Vagina (tissue), 2 donors: ENCODE measurements at regions not wholly inside any gene's neighbourhood (a gene's known extent, or its start where the extent isn't known, plus 50 kb on each side); places are given as distances from the start of the nearest gene placed in this dataset.
A peak's percentile ranks its signal among the peaks of the same experiment; 100 is the strongest.

Experiments used
- DNase-seq, 2 donors: peaks; one replicate each; pipeline ENCODE4 v3.0.0-alpha.2; 2017; ENCODE audit errors: extremely low spot score in 2 of 2
- H3K27ac ChIP-seq: fragments of 200-600 bp; sonication (generic); one replicate; pipeline ENCODE4 v1.5.1; 2019
- H3K27me3 ChIP-seq: fragments of 200-600 bp; sonication (generic); one replicate; pipeline ENCODE4 v1.5.1; 2019
- H3K36me3 ChIP-seq, 2 donors: fragments of 200-600 bp; sonication (generic); one replicate each; pipeline ENCODE4 v1.5.1; 2017 to 2019
- H3K4me1 ChIP-seq: fragments of 200-600 bp; sonication (generic); one replicate; pipeline ENCODE4 v1.5.1; 2019
- H3K4me3 ChIP-seq, 2 donors: fragments of 200-600 bp; sonication (generic); 1 replicate in 1 of 2; 2 replicates in 1 of 2; pipeline ENCODE4 v1.5.1; 2016 to 2019
- H3K9me3 ChIP-seq: fragments of 200-600 bp; sonication (generic); one replicate; pipeline ENCODE4 v1.5.1; 2019
- POLR2A ChIP-seq, 2 donors: fragments of 450-650 bp; IDR thresholded peaks; one replicate each; pipeline ENCODE4 v1.6.1; 2017; ENCODE audit warnings: antibody characterized with exemption in 2 of 2, mild to moderate bottlenecking in 2 of 2, moderate library complexity in 2 of 2
- POLR2AphosphoS5 ChIP-seq, 2 donors: sonication (generic); formaldehyde crosslinking; IDR thresholded peaks; one replicate each; pipeline ENCODE4 v1.9.0; 2017; ENCODE audit warnings: antibody characterized with exemption in 2 of 2, mild to moderate bottlenecking in 2 of 2, low read depth in 1 of 2; ENCODE audit not compliant: insufficient read depth in 1 of 2
- intact Hi-C: fragments of 100-400 bp; cut with DNase I; formaldehyde crosslinking; loops from one replicate; pipeline ENCODE4 v1.15.1; 2023
- TF ChIP-seq, protein P1 (sequence below), 3 experiments: fragments of 450-650 bp in 2 of 3; fragments of 200-600 bp in 1 of 3; sonication (generic) in 1 of 3; IDR thresholded peaks; one replicate each; pipeline ENCODE4 v1.5.1; 2017 to 2019; ENCODE audit warnings: antibody characterized with exemption in 3 of 3, mild to moderate bottlenecking in 2 of 3, moderate library complexity in 2 of 3

DNA sequence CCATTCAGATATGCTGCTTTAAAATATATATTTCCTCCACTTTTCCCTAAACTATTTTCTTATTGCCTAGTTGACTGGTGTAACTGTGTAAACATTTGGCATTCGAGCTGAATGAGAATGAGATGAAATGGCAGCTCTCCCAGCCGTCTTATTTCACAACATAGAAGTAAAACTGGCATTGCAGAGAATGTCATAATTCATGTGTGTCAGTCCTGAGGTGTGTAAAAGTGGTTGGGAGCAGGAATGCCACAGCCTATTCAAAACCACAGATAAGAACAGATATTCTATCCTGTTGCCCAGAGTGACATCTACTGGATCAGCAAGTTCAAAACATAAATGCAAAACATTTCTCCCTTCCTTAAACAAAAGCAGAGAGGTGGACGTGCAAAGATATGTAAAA lies 565.5 kb upstream of the CHAC2 start:
- H3K4me3 ChIP-seq = no peak overlapping the region
- intact Hi-C loops = no loop called here
- no peaks in the 10 kb centered on the region for H3K9me3 ChIP-seq
- DNase-seq = no peak
- H3K4me1 ChIP-seq = no peaks in the 10 kb centered on the region
- no peaks in the 10 kb centered on the region for H3K36me3 ChIP-seq
- H3K27me3 ChIP-seq = no peaks in the 10 kb centered on the region
- peak in 1 of 2 donors; percentile 35 for TF ChIP-seq POLR2AphosphoS5 (IDR thresholded peaks at IDR 0.05; ENCODE audit: insufficient read depth in 1 of 2, low read depth in 1 of 2)
- TF ChIP-seq, protein P1, sequence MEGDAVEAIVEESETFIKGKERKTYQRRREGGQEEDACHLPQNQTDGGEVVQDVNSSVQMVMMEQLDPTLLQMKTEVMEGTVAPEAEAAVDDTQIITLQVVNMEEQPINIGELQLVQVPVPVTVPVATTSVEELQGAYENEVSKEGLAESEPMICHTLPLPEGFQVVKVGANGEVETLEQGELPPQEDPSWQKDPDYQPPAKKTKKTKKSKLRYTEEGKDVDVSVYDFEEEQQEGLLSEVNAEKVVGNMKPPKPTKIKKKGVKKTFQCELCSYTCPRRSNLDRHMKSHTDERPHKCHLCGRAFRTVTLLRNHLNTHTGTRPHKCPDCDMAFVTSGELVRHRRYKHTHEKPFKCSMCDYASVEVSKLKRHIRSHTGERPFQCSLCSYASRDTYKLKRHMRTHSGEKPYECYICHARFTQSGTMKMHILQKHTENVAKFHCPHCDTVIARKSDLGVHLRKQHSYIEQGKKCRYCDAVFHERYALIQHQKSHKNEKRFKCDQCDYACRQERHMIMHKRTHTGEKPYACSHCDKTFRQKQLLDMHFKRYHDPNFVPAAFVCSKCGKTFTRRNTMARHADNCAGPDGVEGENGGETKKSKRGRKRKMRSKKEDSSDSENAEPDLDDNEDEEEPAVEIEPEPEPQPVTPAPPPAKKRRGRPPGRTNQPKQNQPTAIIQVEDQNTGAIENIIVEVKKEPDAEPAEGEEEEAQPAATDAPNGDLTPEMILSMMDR (IDR thresholded peaks at IDR 0.05) = no peak
- H3K27ac ChIP-seq = no peak overlapping the region

GRCh38 chr2:53200072-53200471 lies 567.5 kb upstream of the CHAC2 start:
- TF ChIP-seq POLR2AphosphoS5 (IDR thresholded peaks at IDR 0.05; ENCODE audit: insufficient read depth in 1 of 2, low read depth in 1 of 2) = no peak
- TF ChIP-seq, protein P1 (IDR thresholded peaks at IDR 0.05) = no peak
- no peak for TF ChIP-seq POLR2A (IDR thresholded peaks at IDR 0.05)
- H3K9me3 ChIP-seq = no peaks in the 10 kb centered on the region
- DNase-seq = no peak
- H3K27ac ChIP-seq = no peak overlapping the region
- no peaks in the 10 kb centered on the region for H3K36me3 ChIP-seq
- intact Hi-C loops = no loop called here
- H3K4me1 ChIP-seq = no peaks in the 10 kb centered on the region
- no peaks in the 10 kb centered on the region for H3K27me3 ChIP-seq
- H3K4me3 ChIP-seq = no peak overlapping the region

DNA sequence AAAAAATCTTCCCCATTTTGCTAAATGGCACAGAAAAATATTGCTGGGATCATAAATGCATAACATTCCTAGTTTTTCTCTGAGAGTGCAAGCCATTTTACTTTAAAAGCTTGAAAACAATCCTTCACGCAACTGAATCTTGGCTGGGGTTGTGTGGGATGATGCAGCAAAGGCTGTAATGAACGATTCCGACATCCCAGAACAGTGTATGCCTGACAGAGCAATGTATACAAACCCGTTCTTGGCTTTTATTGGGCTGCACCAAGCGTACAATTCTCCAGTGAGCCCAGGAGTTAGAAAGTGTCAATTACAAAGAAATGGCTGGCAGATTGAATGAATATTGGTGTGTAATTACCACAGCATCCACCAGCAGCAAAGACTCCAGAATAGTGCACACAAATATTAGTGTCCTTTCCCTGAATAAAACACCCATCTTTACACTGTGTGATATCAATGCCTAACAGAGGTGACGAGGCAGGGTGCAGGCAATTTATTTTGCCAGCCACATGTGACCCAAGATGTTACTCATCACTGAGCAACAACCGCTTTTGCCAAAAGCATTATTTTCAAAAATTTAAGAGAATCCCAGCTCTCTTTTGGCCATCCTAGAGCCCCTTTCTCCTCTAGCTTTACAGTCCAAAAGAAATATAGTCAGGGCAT lies 578.6 kb upstream of the CHAC2 start:
- intact Hi-C loops = no loop called here
- Histone ChIP-seq H3K4me1 (no peaks in the 10 kb centered on the region), H3K4me3 (no peak overlapping the region)

DNA sequence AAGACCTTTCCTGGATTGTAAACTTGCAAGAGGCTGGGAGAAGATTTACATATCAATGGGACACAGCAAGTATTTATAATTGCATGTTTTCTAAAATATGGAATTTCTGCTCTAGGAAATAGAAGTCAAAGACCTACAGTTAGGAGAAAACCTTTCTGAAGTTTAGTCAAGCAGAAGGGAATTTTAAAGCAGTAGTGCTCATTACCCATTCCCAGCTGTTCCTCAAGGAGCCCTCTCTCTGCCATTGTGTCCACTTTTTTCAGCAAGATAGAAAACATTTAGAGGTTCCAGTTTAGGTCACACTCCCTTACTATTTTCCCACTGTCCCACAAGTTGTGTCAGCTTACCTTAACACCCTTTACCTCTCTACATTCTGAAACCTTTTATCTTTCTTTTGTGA lies 584.0 kb upstream of the CHAC2 start:
- TF ChIP-seq, protein P1 (IDR thresholded peaks at IDR 0.05) = no peak
- TF ChIP-seq POLR2A (IDR thresholded peaks at IDR 0.05) (no peak), POLR2AphosphoS5 (IDR thresholded peaks at IDR 0.05; ENCODE audit: insufficient read depth in 1 of 2, low read depth in 1 of 2) (no peak)
- Histone ChIP-seq H3K27ac (no peak overlapping the region), H3K27me3 (no peaks in the 10 kb centered on the region), H3K4me3 (no peak overlapping the region), H3K9me3 (no peaks in the 10 kb centered on the region), H3K4me1 (no peaks in the 10 kb centered on the region), H3K36me3 (no peaks in the 10 kb centered on the region)
- no peak for DNase-seq
- intact Hi-C loops = no loop called here

More for the DNA sequence above, 578.6 kb upstream of the CHAC2 start:
- Histone ChIP-seq H3K36me3 (no peaks in the 10 kb centered on the region), H3K27me3 (no peaks in the 10 kb centered on the region), H3K9me3 (no peaks in the 10 kb centered on the region), H3K27ac (no peak overlapping the region)
- TF ChIP-seq, protein P1 (IDR thresholded peaks at IDR 0.05) = no peak
- TF ChIP-seq POLR2AphosphoS5 (IDR thresholded peaks at IDR 0.05; ENCODE audit: insufficient read depth in 1 of 2, low read depth in 1 of 2) (no peak), POLR2A (IDR thresholded peaks at IDR 0.05) (no peak)
- no peak for DNase-seq

GRCh38 chr2:53182601-53183000 lies 585.0 kb upstream of the CHAC2 start:
- Histone ChIP-seq H3K9me3 (no peaks in the 10 kb centered on the region), H3K27ac (no peak overlapping the region), H3K27me3 (no peaks in the 10 kb centered on the region), H3K4me1 (no peaks in the 10 kb centered on the region), H3K36me3 (no peaks in the 10 kb centered on the region), H3K4me3 (no peak overlapping the region)
- intact Hi-C loops = no loop called here
- DNase-seq = no peak
- TF ChIP-seq, protein P1 (IDR thresholded peaks at IDR 0.05) = no peak
- no peak for TF ChIP-seq POLR2AphosphoS5 (IDR thresholded peaks at IDR 0.05; ENCODE audit: insufficient read depth in 1 of 2, low read depth in 1 of 2)
- TF ChIP-seq POLR2A (IDR thresholded peaks at IDR 0.05) = no peak
